ENCODE measurements at regions not wholly inside any gene's neighbourhood (a gene's known extent, or its start where the extent isn't known, plus 50 kb on each side); places are given as distances from the start of the nearest gene placed in this dataset.

- no peak for DNase-seq (ENCODE audit: low read depth)
- no peak overlapping the region for H3K4me3 ChIP-seq (ENCODE audit: low read depth, low read length)
- no peak for TF ChIP-seq CTCF (IDR thresholded peaks at IDR 0.05; ENCODE audit: low read depth, low read length, missing control alignments)
Observed at GRCh38 chrX:44637282-44637681, 94.6 kb upstream of the FUNDC1 start.

- no peak for TF ChIP-seq CTCF (IDR thresholded peaks at IDR 0.05; ENCODE audit: low read depth, low read length, missing control alignments)
- DNase-seq (ENCODE audit: low read depth), result no peak
- H3K4me3 ChIP-seq (ENCODE audit: low read depth, low read length), result no peak overlapping the region
Observed at GRCh38 chrX:44621078-44621477, 78.4 kb upstream of the FUNDC1 start.

GRCh38 chrX:44619039-44619438, 76.4 kb upstream of the FUNDC1 start:
- TF ChIP-seq CTCF (IDR thresholded peaks at IDR 0.05; ENCODE audit: low read depth, low read length, missing control alignments), result no peak
- DNase-seq (ENCODE audit: low read depth), result no peak
- H3K4me3 ChIP-seq (ENCODE audit: low read depth, low read length), result no peak overlapping the region

GRCh38 chrX:44596277-44596676, 53.6 kb upstream of the FUNDC1 start:
- peak; percentile 33 for DNase-seq (ENCODE audit: low read depth)
- no peak overlapping the region for H3K4me3 ChIP-seq (ENCODE audit: low read depth, low read length)
- no peak for TF ChIP-seq CTCF (IDR thresholded peaks at IDR 0.05; ENCODE audit: low read depth, low read length, missing control alignments)

Data from GM12864 (cell line).